SK-N-SH (cell line): ENCODE measurements at regions not wholly inside any gene's neighbourhood (a gene's known extent, or its start where the extent isn't known, plus 50 kb on each side); places are given as distances from the start of the nearest gene placed in this dataset.

Experiments
- CTCF ChIA-PET: fragments of 300-600, 350-600 bp; formaldehyde crosslinking; extraction: SDS; loops from one replicate; lab custom pipeline; 2021; lab: Yijun Ruan, JAX
- POLR2A ChIA-PET: fragments of 350-600 bp; sonication (Branson Sonifier 250); formaldehyde crosslinking; extraction: SDS; loops from one replicate; lab custom pipeline; 2020; ENCODE audit warnings: antibody characterized with exemption, inconsistent platforms; lab: Yijun Ruan, JAX
- DNase-seq: peaks from one replicate; pipeline ENCODE4 v3.0.0; 2012
- H2AFZ ChIP-seq: fragments of 200-600 bp; sonication (generic); 2 replicates; pipeline ENCODE4 v1.8.1; 2016; ENCODE audit warnings: antibody characterized with exemption, mild to moderate bottlenecking, low read depth
- H3F3A ChIP-seq: fragments of 200-600 bp; sonication (generic); replicated peaks from 2 replicates; pipeline ENCODE3; 2016; ENCODE audit warnings: antibody characterized with exemption, mild to moderate bottlenecking; ENCODE audit not compliant: insufficient read depth
- H3K27ac ChIP-seq, 2 experiments: fragments of 200-500 bp in 1 of 2; fragments of 200-600 bp in 1 of 2; sonication (Bioruptor generic) in 1 of 2; sonication (generic), shearing (Covaris generic) in 1 of 2; 2 replicates each; pipeline versions ENCODE4 v1.5.1 to v1.6.1; 2014 to 2016; ENCODE audit warnings: low read depth in 2 of 2, inconsistent platforms in 1 of 2, low read length in 1 of 2, mild to moderate bottlenecking in 1 of 2, mixed read lengths in 1 of 2
- H3K27me3 ChIP-seq: fragments of 200-600 bp; sonication (generic), shearing (Covaris generic); 2 replicates; pipeline ENCODE4 v1.6.1; 2016; ENCODE audit warnings: mixed run types; ENCODE audit not compliant: insufficient read depth
- H3K36me3 ChIP-seq, 2 experiments: fragments of 200-500 bp in 1 of 2; fragments of 200-600 bp in 1 of 2; sonication (Bioruptor generic) in 1 of 2; sonication (generic) in 1 of 2; replicated peaks in 1 of 2; 2 replicates each; pipeline versions ENCODE3 to v1.5.1; 2014 to 2016; ENCODE audit warnings: low read length in 1 of 2, mild to moderate bottlenecking in 1 of 2; ENCODE audit not compliant: insufficient read depth in 2 of 2, control insufficient read depth in 1 of 2
- H3K4me1 ChIP-seq, 2 experiments: fragments of 200-500 bp in 1 of 2; fragments of 200-600 bp in 1 of 2; sonication (Bioruptor generic) in 1 of 2; sonication (generic), shearing (Covaris generic) in 1 of 2; 2 replicates each; pipeline versions ENCODE4 v1.5.1 to v1.6.1; 2014 to 2016; ENCODE audit warnings: low read depth in 1 of 2, low read length in 1 of 2, mixed run types in 1 of 2; ENCODE audit not compliant: insufficient read depth in 2 of 2, control insufficient read depth in 1 of 2
- H3K4me2 ChIP-seq: fragments of 200-600 bp; sonication (generic), shearing (Covaris generic); 2 replicates; pipeline ENCODE4 v1.6.1; 2017; ENCODE audit warnings: mixed run types
- H3K4me3 ChIP-seq, 2 experiments: fragments of 200-500 bp in 1 of 2; fragments of 200-600 bp in 1 of 2; sonication (Bioruptor generic) in 1 of 2; sonication (generic), shearing (Covaris generic) in 1 of 2; 2 replicates each; pipeline versions ENCODE4 v1.5.1 to v1.8.1; 2014 to 2016; ENCODE audit warnings: low read depth in 2 of 2, inconsistent platforms in 1 of 2, low read length in 1 of 2, mild to moderate bottlenecking in 1 of 2, mixed read lengths in 1 of 2, moderate library complexity in 1 of 2
- H3K79me2 ChIP-seq: fragments of 200-600 bp; sonication (generic); 2 replicates; pipeline ENCODE4 v1.8.1; 2017; ENCODE audit warnings: mild to moderate bottlenecking; ENCODE audit not compliant: insufficient read depth
- H3K9ac ChIP-seq: fragments of 200-600 bp; sonication (generic); 2 replicates; pipeline ENCODE4 v1.6.1; 2017; ENCODE audit warnings: mixed run types
- H3K9me2 ChIP-seq: fragments of 200-600 bp; sonication (generic); 2 replicates; pipeline ENCODE4 v1.6.1; 2017; ENCODE audit warnings: mixed run types
- H3K9me3 ChIP-seq: fragments of 200-600 bp; sonication (generic); 2 replicates; pipeline ENCODE4 v1.6.1; 2017; ENCODE audit warnings: mixed run types, mild to moderate bottlenecking, moderate library complexity
- H4K20me1 ChIP-seq: fragments of 200-600 bp; sonication (generic); 2 replicates; pipeline ENCODE4 v1.6.1; 2017; ENCODE audit warnings: mild to moderate bottlenecking, mixed run types; ENCODE audit not compliant: insufficient read depth
- CHD2 ChIP-seq: fragments of 150-350 bp; IDR thresholded peaks from 2 replicates; pipeline ENCODE4 v1.6.1; 2018; ENCODE audit warnings: low read length; ENCODE audit not compliant: partially characterized antibody
- EP300 ChIP-seq, 2 experiments: IDR thresholded peaks; 2 replicates each; pipeline versions ENCODE4 v1.4.0 to v1.6.1; 2012; ENCODE audit warnings: borderline replicate concordance in 1 of 2, low read depth in 1 of 2, low read length in 1 of 2
- FOSL2 ChIP-seq: IDR thresholded peaks from 2 replicates; pipeline ENCODE4 v1.4.0; 2012; ENCODE audit warnings: low read depth, mild to moderate bottlenecking, moderate library complexity, borderline replicate concordance
- GABPA ChIP-seq: IDR thresholded peaks from 2 replicates; pipeline ENCODE4 v1.4.0; 2012; ENCODE audit warnings: low read depth, mild to moderate bottlenecking
- GATA2 ChIP-seq: sonication (generic); formaldehyde crosslinking; IDR thresholded peaks from 2 replicates; pipeline ENCODE4 v1.5.0; 2020; ENCODE audit warnings: mild to moderate bottlenecking, missing genetic modification reagents
- MEF2A ChIP-seq: IDR thresholded peaks from 2 replicates; pipeline ENCODE4 v1.4.0; 2012; ENCODE audit warnings: low read depth, borderline replicate concordance
- MXI1 ChIP-seq: IDR thresholded peaks from 2 replicates; pipeline ENCODE4 v1.6.1; 2012; ENCODE audit warnings: mild to moderate bottlenecking, low read depth, low read length, improper control_type of control experiment
- POLR2AphosphoS5 ChIP-seq: IDR thresholded peaks from 2 replicates; pipeline ENCODE4 v1.6.1; 2012; ENCODE audit warnings: low read depth, low read length
- RCOR1 ChIP-seq: fragments of 150-350 bp; IDR thresholded peaks from 2 replicates; pipeline ENCODE4 v1.6.1; 2017; ENCODE audit warnings: antibody characterized with exemption, low read length
- REST ChIP-seq: IDR thresholded peaks from 2 replicates; pipeline ENCODE4 v1.6.1; 2012; ENCODE audit warnings: mild to moderate bottlenecking, low read depth, low read length, moderate library complexity
- RXRA ChIP-seq: IDR thresholded peaks from 2 replicates; pipeline ENCODE4 v1.4.0; 2012; ENCODE audit warnings: low read depth, mild to moderate bottlenecking, borderline replicate concordance
- SIN3A ChIP-seq: IDR thresholded peaks from 2 replicates; pipeline ENCODE4 v1.6.1; 2012; ENCODE audit warnings: low read depth, mild to moderate bottlenecking, low read length, moderate library complexity, borderline replicate concordance
- SMC3 ChIP-seq: IDR thresholded peaks from 2 replicates; pipeline ENCODE4 v1.6.1; 2012; ENCODE audit warnings: low read depth, low read length, improper control_type of control experiment
- TEAD4 ChIP-seq: IDR thresholded peaks from 2 replicates; pipeline ENCODE4 v1.4.0; 2012; ENCODE audit warnings: mild to moderate bottlenecking, borderline replicate concordance; ENCODE audit not compliant: insufficient read depth
- YY1 ChIP-seq: IDR thresholded peaks from 2 replicates; pipeline ENCODE4 v1.4.0; 2012; ENCODE audit warnings: low read depth, mild to moderate bottlenecking
- ZBTB33 ChIP-seq: IDR thresholded peaks from 2 replicates; pipeline ENCODE4 v1.4.0; 2012; ENCODE audit warnings: low read depth, borderline replicate concordance
- WGBS: methylation state at CpG from one replicate; pipeline ENCODE4 v1.1.6; 2017; ENCODE audit warnings: low lambda C conversion rate; 5-methylcytosine and 5-hydroxymethylcytosine counted together
- TF ChIP-seq, protein P1 (sequence below): fragments of 150-350 bp; IDR thresholded peaks from 2 replicates; pipeline ENCODE4 v1.6.1; 2017; ENCODE audit warnings: antibody characterized with exemption, low read length, low read depth, borderline replicate concordance
- TF ChIP-seq, protein P2 (sequence below): IDR thresholded peaks from 2 replicates; pipeline ENCODE4 v1.4.0; 2012; ENCODE audit warnings: low read depth
- TF ChIP-seq, protein P3 (sequence below): fragments of 200-600 bp; sonication (generic); IDR thresholded peaks from 2 replicates; pipeline ENCODE4 v1.6.1; 2017; ENCODE audit warnings: antibody characterized with exemption, mild to moderate bottlenecking, moderate library complexity

DNA sequence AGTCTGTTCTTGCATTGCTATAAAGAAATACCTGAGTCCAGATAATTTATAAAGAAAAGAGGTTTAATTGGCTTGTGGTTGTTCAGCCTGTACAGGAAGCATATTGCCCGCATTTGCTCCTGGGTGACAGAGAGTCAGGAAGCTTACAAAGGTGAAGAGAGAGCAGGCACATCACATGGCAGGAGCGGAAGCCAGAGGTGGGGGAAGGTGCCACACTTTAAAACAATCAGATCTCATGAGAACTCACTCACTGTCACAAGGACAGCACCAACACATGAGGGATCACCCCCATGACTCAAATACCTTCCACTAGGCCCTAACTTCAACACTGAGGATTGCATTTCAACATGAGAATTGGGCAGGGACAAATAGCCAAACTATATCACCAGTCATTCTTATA is 124.8 kb upstream of the COL5A2 start:
- Histone ChIP-seq H3K27ac (no peak overlapping the region), H2AFZ (no peak overlapping the region), H3K4me1 (no peaks in the 10 kb centered on the region; a peak in 1 of 4 replicates), H3K9ac (no peak overlapping the region), H3K79me2 (no peaks in the 10 kb centered on the region), H3K9me3 (0 out of 2 replicates have a peak, but pooled peaks cover 3% of the 10 kb centered on the region), H3K4me3 (no peak overlapping the region), H3K4me2 (no peak overlapping the region), H3K27me3 (no peaks in the 10 kb centered on the region), H3K9me2 (no peaks in the 10 kb centered on the region), H3F3A (no peaks in the 10 kb centered on the region), H3K36me3 (no peaks in the 10 kb centered on the region), H4K20me1 (no peaks in the 10 kb centered on the region)
- DNase-seq, result no peak
- TF ChIP-seq POLR2AphosphoS5 (no peak), MXI1 (no peak), SMC3 (no peak), YY1 (no peak), EP300 (IDR thresholded peaks at IDR 0.05; ENCODE audit: borderline replicate concordance in 1 of 2, low read depth in 1 of 2, low read length in 1 of 2) (no peak), RXRA (no peak), TEAD4 (no peak), CHD2 (no peak), FOSL2 (no peak), GATA2 (CRISPR knock-in tag) (no peak), REST (no peak), ZBTB33 (no peak), RCOR1 (no peak), MEF2A (no peak), SIN3A (no peak), GABPA (no peak)
- TF ChIP-seq, protein P1, sequence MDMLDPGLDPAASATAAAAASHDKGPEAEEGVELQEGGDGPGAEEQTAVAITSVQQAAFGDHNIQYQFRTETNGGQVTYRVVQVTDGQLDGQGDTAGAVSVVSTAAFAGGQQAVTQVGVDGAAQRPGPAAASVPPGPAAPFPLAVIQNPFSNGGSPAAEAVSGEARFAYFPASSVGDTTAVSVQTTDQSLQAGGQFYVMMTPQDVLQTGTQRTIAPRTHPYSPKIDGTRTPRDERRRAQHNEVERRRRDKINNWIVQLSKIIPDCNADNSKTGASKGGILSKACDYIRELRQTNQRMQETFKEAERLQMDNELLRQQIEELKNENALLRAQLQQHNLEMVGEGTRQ, result no peak
- TF ChIP-seq, protein P2, sequence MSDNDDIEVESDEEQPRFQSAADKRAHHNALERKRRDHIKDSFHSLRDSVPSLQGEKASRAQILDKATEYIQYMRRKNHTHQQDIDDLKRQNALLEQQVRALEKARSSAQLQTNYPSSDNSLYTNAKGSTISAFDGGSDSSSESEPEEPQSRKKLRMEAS, result no peak
- TF ChIP-seq, protein P3, sequence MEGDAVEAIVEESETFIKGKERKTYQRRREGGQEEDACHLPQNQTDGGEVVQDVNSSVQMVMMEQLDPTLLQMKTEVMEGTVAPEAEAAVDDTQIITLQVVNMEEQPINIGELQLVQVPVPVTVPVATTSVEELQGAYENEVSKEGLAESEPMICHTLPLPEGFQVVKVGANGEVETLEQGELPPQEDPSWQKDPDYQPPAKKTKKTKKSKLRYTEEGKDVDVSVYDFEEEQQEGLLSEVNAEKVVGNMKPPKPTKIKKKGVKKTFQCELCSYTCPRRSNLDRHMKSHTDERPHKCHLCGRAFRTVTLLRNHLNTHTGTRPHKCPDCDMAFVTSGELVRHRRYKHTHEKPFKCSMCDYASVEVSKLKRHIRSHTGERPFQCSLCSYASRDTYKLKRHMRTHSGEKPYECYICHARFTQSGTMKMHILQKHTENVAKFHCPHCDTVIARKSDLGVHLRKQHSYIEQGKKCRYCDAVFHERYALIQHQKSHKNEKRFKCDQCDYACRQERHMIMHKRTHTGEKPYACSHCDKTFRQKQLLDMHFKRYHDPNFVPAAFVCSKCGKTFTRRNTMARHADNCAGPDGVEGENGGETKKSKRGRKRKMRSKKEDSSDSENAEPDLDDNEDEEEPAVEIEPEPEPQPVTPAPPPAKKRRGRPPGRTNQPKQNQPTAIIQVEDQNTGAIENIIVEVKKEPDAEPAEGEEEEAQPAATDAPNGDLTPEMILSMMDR, result no peak
- ChIA-PET CTCF (interaction anchor here (1.0 to 1.9 kb wide), 2 partner anchors 16 to 210 kb away, joined by 4 to 5 read pairs; no protein-coding TSS in a partner anchor), POLR2A (no interaction called here)
- WGBS, result 100% methylated on average over 2 of the region's 2 CpGs
